Stromal cell of bone marrow (primary cell): ENCODE measurements at regions not wholly inside any gene's neighbourhood (a gene's known extent, or its start where the extent isn't known, plus 50 kb on each side); places are given as distances from the start of the nearest gene placed in this dataset.
"Not testable (repeated sequence)": the region's sequence is repeated elsewhere in the genome, so short reads cannot be mapped to it uniquely, and the experiment has no call there.

Experiments used
- DNase-seq: peaks from one replicate; pipeline ENCODE4 v3.0.0-alpha.2; 2012; ENCODE audit warnings: low read depth

GRCh38 chr22:48077699-48078098 is 1315.2 kb downstream of the TBC1D22A start:
- DNase-seq = no peak

- no peak for DNase-seq
Measured at GRCh38 chr22:48076008-48076407, 1313.6 kb downstream of the TBC1D22A start.

- DNase-seq = no peak
Measured at GRCh38 chr22:48075604-48076003, 1313.2 kb downstream of the TBC1D22A start.

DNA sequence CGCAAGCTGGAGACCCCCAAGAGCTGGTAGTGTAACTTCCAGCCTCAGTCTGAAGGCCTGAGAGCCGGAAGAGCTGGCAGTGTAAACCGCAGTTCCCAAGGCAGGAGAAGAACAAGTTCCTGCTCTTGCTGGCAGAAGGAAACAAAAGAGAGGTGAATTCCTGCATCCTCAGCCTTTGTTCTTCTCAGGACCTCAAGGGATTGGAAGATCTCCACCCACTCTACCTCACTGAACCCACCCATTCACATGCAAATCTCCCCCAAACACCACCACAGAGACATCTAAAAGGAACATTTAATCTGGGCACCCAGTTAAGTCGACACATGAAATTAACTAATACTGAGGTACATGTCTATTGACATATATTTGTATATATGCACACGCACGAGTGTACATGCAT is 1310.3 kb downstream of the TBC1D22A start:
- DNase-seq = no peak

DNA sequence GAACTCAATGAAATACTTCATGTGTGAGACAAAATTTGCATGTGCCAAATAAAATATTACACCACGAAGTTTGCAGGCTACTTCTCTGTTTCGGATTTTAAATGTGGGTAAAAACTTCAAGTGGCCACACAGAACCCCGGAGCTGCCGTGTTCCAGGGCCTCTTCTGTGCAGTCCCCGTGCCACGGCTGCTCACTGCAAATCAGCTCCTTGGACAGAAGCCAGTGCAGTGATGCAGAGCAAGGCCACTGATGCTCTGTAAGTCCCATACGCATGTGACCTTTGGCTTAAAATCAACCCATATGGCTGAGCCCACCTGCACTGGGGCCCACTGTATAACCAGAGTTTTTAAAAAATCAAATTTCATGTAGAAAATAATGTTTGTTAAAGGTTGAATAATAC is 1309.4 kb downstream of the TBC1D22A start:
- no peak for DNase-seq

- DNase-seq = no peak
Measured at GRCh38 chr22:48071305-48071704, 1308.9 kb downstream of the TBC1D22A start.

DNA sequence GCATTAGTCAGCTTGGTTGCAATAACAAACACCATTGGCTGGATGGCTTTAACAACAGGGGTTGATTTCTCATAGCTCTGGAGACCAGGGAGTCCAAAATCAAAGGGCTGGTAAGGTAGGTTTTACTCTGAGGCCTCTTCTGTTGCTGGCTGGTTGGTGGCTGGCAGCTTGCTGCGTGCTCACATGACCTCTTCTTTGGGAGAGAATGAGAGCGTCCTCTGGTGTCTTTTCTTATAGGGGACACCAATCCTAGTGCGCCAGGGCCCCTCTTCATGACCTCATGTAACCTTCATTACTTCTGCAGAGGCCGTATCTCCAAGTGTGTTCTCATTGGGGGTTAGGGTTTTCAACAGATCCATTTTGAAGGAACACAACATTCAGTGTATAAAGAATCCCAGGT is 1308.3 kb downstream of the TBC1D22A start:
- no peak for DNase-seq

DNA sequence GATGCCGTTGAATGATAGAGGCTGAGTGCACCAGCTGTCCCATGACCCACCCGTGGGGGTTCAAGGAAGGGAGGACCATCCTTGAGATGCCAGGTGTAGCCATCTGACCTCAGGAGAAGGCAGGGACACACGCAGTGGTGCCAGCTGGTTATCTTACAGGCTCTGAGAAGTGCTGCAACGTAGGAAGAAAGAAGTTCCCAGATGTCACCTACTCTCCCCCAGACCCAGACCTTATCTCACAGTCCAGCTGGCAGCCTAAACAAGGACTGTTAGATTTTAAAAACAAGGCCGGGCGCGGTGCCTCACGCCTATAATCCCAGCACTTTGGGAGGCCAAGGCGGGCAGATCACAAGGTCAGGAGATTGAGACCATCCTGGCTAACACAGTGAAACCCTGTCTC is 1307.6 kb downstream of the TBC1D22A start:
- no peak for DNase-seq

DNA sequence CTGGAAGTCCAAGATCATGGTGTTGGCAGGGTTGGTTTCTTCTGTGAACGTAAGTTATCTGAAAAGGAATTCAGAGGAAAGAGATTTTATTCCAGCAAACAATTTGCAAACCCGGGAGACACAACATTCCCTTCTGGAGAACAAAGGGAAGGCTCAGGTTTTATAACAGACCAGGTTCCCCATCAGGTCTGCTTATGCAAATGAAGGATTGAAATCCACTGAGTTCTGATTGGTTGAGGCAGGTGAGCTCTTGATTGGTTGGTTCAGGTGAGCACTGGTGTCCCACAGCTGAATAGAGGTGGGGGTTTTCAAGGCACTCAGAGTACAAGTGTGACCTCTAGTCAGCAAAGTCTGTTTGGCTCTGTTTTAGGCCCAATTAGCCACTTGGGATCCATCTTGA is 1306.8 kb downstream of the TBC1D22A start:
- DNase-seq = no peak

DNA sequence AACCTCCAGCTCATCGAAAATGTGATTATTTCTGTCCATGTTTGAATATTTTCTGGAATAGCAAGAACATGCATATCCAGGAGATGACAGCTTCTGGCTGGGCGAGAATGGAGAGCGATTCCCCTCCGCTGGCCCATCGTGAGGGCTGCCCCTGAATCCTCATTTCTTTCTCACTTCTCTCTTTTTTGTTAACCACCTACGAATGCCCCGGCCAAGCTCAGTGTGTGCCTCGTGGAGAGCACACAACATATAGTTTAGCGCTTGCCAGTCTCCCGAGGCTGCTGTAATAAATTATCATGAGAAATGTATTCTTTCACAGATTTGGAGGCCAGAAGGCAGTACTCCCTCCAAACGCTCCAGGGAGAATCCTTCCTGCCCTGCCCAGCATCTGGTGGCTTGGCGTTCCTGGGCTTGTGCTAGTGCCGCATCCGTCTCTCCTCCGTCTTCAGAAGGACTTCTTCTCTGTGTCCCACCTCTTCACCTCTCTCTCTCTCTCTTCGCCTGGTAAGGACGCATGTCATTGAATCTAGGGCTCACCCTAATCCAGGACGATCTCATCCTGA is 1306.0 kb downstream of the TBC1D22A start:
- DNase-seq = no peak

- no peak for DNase-seq
Measured at GRCh38 chr22:48065892-48066291, 1303.4 kb downstream of the TBC1D22A start.

DNA sequence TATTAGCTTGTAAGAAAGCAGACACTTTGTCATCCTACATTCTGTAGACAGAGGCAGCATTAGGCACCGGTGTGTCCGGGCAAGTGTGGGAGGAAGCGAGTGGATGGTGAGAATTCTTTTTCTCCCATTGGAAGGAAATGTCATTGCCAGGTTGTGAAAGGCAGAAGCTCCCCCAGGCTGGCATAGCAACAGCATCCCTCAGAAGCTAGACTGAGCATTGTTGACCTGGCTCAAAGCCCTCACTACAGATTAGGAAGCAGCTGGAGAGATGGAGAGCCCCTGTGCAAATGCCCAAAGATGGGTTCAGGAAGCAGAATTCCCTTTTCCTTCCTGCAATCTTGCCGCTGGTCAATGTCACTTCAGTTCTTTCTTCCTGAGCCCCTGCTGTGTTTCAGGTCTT is 1299.3 kb downstream of the TBC1D22A start:
- DNase-seq = no peak

DNA sequence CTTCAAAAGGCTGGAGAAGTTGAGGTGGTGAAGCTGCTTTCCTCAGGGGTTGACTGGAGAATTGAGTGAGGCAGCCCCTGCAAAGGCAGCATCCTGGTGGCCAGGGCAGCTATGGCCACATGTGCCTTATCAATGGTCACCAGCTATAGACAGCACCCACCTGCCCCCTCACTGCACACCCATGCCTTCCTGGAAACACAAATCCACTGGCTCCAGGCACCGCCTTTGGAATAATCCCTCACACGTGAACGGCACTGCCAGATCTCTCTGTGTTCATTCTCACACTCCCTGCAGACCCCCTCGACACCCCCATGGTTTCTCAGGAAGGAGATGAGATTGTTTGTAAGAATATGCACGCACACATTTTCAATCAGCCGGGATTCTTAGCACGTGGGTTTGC is 1297.8 kb downstream of the TBC1D22A start:
- no peak for DNase-seq

DNA sequence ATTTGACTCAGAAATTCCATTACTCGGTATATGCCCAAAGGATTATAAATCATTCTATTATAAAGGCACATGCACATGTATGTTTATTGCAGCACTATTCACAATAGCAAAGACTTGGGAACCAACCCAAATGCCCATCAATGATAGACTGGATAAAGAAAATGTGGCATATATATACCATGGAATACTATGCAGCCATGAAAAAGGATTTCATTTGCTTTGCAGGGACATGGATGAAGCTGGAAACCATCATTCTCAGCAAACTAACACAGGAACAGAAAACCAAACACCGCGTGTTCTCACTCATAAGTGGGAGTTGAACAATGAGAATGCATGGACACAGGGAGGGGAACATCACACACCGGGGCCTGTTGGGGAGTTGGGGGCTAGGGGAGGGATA is 1297.1 kb downstream of the TBC1D22A start:
- DNase-seq = not testable (repeated sequence)

DNA sequence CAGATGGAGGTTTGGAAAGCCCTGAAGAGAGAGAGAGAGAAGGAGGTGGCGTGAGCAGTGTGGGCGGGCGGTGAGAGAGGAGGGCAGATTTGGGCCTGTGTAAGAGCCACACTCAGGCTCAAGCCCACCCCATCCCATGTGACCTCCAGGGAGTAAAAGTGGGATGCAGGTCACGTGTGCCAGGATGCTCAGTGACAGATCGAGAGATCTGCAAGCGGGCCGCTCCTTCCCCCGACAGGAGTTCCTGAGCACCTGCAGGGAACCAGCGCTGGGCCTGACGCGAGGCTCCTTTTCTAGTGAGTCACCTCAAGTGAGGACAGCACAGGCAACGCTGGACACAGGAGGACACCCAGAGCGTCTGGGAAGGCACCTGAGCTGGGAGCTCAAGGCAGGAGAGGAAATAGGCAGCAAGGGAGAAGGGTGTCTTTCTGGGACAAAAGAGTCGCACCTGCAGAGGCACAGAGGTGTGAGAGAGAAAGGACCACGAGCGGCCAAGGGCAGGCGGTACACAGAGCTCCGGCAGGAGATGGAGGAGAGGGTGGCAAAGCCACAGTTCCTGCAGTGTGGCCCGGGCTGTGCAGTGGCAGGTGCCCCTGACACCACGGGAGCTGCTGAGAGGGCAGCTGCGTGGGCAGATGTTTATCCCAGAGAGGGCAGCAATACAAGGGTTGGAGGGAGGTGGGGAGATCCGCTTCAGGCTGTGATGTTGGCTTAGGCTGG is 1294.8 kb downstream of the TBC1D22A start:
- DNase-seq = no peak

GRCh38 chr22:48055827-48056226 is 1293.4 kb downstream of the TBC1D22A start:
- no peak for DNase-seq

DNA sequence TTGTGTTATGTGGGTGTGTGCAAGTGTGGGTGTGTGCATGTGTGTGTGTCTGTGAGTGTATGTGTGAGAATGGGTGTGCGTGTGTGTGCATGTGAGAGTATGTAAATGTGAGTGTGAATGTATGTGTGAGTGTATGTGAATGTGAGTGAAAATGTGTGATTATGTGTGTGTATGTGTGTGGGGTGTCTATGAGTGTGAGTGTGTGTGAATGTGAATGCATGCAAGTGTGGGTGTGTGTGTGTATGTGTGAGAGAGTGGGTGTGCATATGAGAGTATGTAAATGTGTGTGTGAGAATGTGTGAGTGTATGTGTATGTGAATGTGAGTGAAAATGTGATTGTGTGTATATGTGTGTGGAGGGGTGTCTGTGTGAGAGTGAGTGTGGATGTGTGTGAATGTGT is 1292.7 kb downstream of the TBC1D22A start:
- no peak for DNase-seq

DNA sequence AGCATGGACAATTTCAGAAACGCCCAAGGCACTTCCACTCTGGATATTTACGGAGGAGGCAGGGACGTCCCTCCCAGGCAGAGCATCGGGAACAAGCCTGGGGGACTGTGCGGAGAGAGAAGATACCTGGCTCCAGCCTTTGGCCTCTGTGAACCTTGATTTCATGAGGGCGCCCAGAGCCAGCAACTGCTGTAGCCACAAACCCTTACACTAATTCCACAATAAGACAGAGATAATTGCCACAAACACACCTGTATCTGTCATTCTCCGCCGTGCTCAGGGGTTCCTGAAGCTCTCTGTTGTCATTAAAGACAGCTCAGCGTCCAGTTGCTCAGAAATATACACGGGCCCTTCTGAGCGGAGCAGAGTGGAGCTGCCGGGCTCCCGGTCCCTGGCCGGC is 1292.1 kb downstream of the TBC1D22A start:
- no peak for DNase-seq

DNA sequence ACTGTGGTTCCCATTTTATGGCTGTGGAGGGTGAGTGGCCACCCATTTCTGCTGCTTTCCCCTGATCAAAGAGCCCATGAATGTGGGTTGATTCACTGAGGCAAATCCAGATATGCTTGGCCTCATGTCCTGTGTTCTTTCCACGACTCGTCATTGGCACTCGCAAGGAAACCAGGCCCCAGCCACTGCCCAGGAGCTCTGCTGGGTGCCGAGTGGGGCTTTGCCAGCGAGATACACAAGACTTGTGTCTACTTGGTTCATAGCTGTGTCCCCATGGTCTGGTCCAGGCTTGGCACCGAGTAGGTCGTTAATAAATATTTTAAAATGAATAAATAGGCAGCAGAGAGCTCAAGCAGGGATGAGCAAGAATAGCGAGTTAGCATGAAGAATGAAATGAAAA is 1291.5 kb downstream of the TBC1D22A start:
- DNase-seq = no peak

GRCh38 chr22:48053486-48053885 is 1291.0 kb downstream of the TBC1D22A start:
- DNase-seq = no peak

DNA sequence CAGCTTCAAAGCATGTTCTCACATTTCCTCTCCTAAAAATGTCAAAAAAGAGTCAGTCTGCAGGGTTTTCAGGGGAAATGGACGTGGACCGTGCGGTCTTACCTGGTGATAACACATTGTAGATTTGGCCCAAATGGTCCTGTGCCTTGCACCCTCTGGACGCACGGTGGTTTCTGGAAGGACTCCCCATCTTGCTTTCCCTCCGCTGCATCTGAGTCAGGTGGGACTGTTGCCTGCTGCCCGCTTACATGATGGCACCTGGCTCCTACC is 1290.1 kb downstream of the TBC1D22A start:
- DNase-seq = no peak

DNA sequence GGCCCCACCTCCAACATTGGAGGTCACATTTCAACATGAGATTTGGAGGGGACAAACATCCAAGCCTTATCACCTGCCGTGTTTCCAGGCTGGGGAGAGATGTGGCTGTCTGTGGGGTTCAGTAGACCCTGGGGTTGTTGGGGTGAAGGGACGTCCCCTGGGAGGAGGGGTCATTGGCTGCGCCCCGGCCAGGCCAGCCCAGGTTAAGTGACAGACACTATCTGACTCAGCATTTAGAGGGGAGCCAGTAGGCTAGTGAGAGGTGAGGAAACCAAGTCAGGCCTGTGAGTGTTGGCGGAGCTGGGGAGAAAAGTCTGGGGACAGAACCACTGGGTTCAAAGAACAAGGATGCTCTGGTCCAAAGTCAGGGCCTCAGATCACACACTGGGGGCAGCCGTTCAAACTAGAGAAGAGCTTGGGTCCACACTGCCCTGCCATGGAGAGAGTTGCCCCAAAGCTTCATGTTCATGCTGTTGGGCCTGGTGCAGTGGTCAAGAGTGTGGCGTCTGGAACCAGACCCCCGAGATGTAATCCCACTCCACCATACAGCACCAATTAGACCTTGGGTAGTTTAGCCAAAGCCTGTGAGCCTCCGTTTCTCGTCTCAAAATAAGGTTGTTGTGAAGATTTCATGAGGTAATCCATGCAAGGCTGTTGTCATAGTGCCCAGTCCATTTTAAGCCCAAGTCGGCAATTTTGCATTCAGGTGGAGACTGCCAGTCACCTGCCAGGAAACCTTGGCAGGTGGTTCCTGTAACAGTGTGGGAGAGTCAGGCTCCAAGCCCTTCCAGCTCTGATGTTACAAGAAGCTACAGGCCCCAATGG is 1289.6 kb downstream of the TBC1D22A start:
- DNase-seq = no peak

GRCh38 chr22:48050836-48051235 is 1288.4 kb downstream of the TBC1D22A start:
- DNase-seq = no peak

GRCh38 chr22:48049116-48049515 is 1286.7 kb downstream of the TBC1D22A start:
- no peak for DNase-seq
